Astrocyte (in vitro differentiated cells and primary cell): ENCODE measurements at regions not wholly inside any gene's neighbourhood (a gene's known extent, or its start where the extent isn't known, plus 50 kb on each side); places are given as distances from the start of the nearest gene placed in this dataset.

Source experiments
- EZH2 ChIP-seq: IDR thresholded peaks from 2 replicates; pipeline ENCODE4 v1.6.1; 2012; ENCODE audit warnings: mild to moderate bottlenecking, low read length, inconsistent platforms; ENCODE audit not compliant: insufficient read depth
- TF ChIP-seq, protein P1 (sequence below): IDR thresholded peaks from 2 replicates; pipeline ENCODE4 v1.5.1; 2011; ENCODE audit warnings: low read depth, mild to moderate bottlenecking, inconsistent platforms, low read length, moderate library complexity; ENCODE audit not compliant: insufficient read depth

DNA sequence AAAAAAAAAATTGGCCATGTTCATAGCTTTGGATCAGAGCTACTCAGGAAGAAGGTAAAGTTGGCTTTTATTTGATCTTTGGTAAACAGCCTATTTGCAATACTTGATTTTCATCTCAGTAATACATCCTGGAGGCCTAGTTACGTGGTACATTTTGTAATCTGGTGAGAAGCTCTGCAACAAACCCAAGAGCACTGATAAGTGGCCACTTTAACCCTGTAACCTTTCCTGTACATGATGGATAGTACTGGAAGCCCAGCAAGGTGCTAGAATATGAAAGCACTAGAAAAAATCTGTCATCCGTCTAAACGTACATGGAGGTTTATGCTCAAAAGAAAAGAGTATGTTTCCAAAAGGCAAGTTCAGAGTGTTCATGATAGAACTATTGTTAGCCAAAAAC lies 88.3 kb upstream of the BMP2K start:
- TF ChIP-seq, protein P1, sequence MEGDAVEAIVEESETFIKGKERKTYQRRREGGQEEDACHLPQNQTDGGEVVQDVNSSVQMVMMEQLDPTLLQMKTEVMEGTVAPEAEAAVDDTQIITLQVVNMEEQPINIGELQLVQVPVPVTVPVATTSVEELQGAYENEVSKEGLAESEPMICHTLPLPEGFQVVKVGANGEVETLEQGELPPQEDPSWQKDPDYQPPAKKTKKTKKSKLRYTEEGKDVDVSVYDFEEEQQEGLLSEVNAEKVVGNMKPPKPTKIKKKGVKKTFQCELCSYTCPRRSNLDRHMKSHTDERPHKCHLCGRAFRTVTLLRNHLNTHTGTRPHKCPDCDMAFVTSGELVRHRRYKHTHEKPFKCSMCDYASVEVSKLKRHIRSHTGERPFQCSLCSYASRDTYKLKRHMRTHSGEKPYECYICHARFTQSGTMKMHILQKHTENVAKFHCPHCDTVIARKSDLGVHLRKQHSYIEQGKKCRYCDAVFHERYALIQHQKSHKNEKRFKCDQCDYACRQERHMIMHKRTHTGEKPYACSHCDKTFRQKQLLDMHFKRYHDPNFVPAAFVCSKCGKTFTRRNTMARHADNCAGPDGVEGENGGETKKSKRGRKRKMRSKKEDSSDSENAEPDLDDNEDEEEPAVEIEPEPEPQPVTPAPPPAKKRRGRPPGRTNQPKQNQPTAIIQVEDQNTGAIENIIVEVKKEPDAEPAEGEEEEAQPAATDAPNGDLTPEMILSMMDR = no peak
- no peak for TF ChIP-seq EZH2
